Neural progenitor cell (in vitro differentiated cells): ENCODE measurements at regions not wholly inside any gene's neighbourhood (a gene's known extent, or its start where the extent isn't known, plus 50 kb on each side); places are given as distances from the start of the nearest gene placed in this dataset.

ENCODE experiments used
- DNase-seq: peaks from one replicate; pipeline ENCODE4 v3.0.0-alpha.2; 2016; ENCODE audit warnings: low spot score
- H2AFZ ChIP-seq: fragments of 200-600 bp; sonication (generic); replicated peaks from 2 replicates; pipeline ENCODE4 v1.6.1; 2016; ENCODE audit warnings: antibody characterized with exemption
- H3F3A ChIP-seq: fragments of 200-600 bp; sonication (generic); 2 replicates; pipeline ENCODE4 v1.6.1; 2016; ENCODE audit warnings: antibody characterized with exemption, low read depth
- H3K27ac ChIP-seq: fragments of 200-600 bp; sonication (generic); 2 replicates; pipeline ENCODE4 v1.5.1; 2016; ENCODE audit warnings: mild to moderate bottlenecking
- H3K27me3 ChIP-seq: fragments of 200-600 bp; sonication (generic); 2 replicates; pipeline ENCODE4 v1.6.1; 2016; ENCODE audit warnings: mild to moderate bottlenecking, moderate library complexity
- H3K36me3 ChIP-seq: fragments of 200-600 bp; sonication (generic); 2 replicates; pipeline ENCODE4 v1.5.1; 2016
- H3K4me1 ChIP-seq: fragments of 200-600 bp; sonication (generic); 2 replicates; pipeline ENCODE4 v1.6.1; 2016; ENCODE audit warnings: mixed run types
- H3K4me2 ChIP-seq: fragments of 200-600 bp; sonication (generic); 2 replicates; pipeline ENCODE4 v1.6.1; 2016
- H3K4me3 ChIP-seq: fragments of 200-600 bp; sonication (generic); 2 replicates; pipeline ENCODE4 v1.5.1; 2016
- H3K79me2 ChIP-seq: fragments of 200-600 bp; sonication (generic); 2 replicates; pipeline ENCODE4 v1.6.1; 2016; ENCODE audit warnings: low read depth
- H3K9ac ChIP-seq: fragments of 200-600 bp; sonication (generic); 2 replicates; pipeline ENCODE4 v1.6.1; 2016
- H3K9me3 ChIP-seq: fragments of 200-600 bp; sonication (generic); 2 replicates; pipeline ENCODE4 v1.5.1; 2016; ENCODE audit warnings: low read depth
- H4K20me1 ChIP-seq: fragments of 200-600 bp; sonication (generic); 2 replicates; pipeline ENCODE4 v1.6.1; 2016; ENCODE audit warnings: low read depth
- H3K27ac Mint-ChIP-seq: 3 replicates; pipeline ENCODE4 v1.8.0; 2021; ENCODE audit warnings: mixed read lengths
- H3K27me3 Mint-ChIP-seq: 2 replicates; pipeline ENCODE4 v1.8.0; 2022; ENCODE audit warnings: low read depth, mild to moderate bottlenecking, inconsistent platforms, moderate library complexity, mixed read lengths; ENCODE audit not compliant: insufficient read depth
- H3K36me3 Mint-ChIP-seq: 3 replicates; pipeline ENCODE4 v1.8.0; 2021; ENCODE audit warnings: mixed read lengths
- H3K4me1 Mint-ChIP-seq: 3 replicates; pipeline ENCODE4 v1.8.0; 2021; ENCODE audit warnings: mixed read lengths
- H3K4me3 Mint-ChIP-seq: 3 replicates; pipeline ENCODE4 v1.8.0; 2021; ENCODE audit warnings: mild to moderate bottlenecking, moderate library complexity, mixed read lengths
- H3K9me3 Mint-ChIP-seq: 3 replicates; pipeline ENCODE4 v1.8.0; 2020; ENCODE audit warnings: mixed read lengths
- EZH2 ChIP-seq: fragments of 200-600 bp; sonication (generic); IDR thresholded peaks from 2 replicates; pipeline ENCODE4 v1.6.1; 2017; ENCODE audit warnings: antibody characterized with exemption, mild to moderate bottlenecking, moderate library complexity
- EZH2phosphoT487 ChIP-seq: fragments of 200-600 bp; sonication (generic); IDR thresholded peaks from 2 replicates; pipeline ENCODE4 v1.6.1; 2017; ENCODE audit warnings: antibody characterized with exemption
- TF ChIP-seq, protein P1 (sequence below): fragments of 200-600 bp; sonication (generic); IDR thresholded peaks from 2 replicates; pipeline ENCODE4 v1.5.1; 2017; ENCODE audit warnings: antibody characterized with exemption, mild to moderate bottlenecking

DNA sequence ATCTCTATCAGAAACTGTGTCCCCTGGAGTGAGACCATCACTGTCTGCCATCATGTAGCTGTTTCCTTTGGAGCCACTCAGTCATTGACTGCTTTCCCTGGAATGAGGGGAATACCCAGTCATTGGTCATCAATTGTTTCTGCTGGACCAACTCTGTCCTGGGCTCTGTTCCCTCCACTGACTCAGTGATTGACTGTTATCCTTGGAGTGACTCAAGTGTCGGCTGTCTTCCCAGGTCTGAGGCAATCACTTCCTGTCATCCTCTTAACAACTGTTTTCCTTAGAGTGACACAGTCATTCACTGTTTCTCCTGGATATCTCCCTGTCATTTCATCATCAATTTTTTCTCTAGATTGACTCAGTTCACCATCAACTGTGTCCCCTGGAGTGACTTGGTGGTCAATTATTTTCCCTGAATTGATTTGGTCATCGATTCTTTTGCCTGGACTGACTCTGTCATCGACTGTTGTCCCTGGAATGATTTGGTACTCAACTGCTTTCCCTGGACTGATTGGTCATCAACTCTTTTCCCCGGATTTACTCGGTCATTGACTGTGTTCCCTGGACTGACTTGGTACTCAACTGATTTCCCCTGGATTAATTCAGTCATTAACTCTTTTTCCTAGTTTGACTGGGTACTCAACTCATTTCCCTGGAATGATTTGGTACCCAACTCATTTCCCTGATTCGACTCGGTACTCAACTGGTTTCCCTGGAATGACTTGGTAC is 327.9 kb upstream of the VCX start:
- H3K27ac ChIP-seq: no peak overlapping the region
- Mint-ChIP-seq H3K9me3 (no peaks in the 10 kb centered on the region), H3K4me1 (no peaks in the 10 kb centered on the region), H3K27me3 (no peaks in the 10 kb centered on the region), H3K36me3 (no peaks in the 10 kb centered on the region), H3K27ac (no peak overlapping the region), H3K4me3 (no peak overlapping the region)
- TF ChIP-seq, protein P1, sequence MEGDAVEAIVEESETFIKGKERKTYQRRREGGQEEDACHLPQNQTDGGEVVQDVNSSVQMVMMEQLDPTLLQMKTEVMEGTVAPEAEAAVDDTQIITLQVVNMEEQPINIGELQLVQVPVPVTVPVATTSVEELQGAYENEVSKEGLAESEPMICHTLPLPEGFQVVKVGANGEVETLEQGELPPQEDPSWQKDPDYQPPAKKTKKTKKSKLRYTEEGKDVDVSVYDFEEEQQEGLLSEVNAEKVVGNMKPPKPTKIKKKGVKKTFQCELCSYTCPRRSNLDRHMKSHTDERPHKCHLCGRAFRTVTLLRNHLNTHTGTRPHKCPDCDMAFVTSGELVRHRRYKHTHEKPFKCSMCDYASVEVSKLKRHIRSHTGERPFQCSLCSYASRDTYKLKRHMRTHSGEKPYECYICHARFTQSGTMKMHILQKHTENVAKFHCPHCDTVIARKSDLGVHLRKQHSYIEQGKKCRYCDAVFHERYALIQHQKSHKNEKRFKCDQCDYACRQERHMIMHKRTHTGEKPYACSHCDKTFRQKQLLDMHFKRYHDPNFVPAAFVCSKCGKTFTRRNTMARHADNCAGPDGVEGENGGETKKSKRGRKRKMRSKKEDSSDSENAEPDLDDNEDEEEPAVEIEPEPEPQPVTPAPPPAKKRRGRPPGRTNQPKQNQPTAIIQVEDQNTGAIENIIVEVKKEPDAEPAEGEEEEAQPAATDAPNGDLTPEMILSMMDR: no peak
- TF ChIP-seq EZH2phosphoT487: no peak
- TF ChIP-seq EZH2: no peak
- no peaks in the 10 kb centered on the region for H4K20me1 ChIP-seq
- H3K4me2 ChIP-seq: no peak overlapping the region
- no peak overlapping the region for H2AFZ ChIP-seq
- H3K36me3 ChIP-seq: no peaks in the 10 kb centered on the region
- H3K27me3 ChIP-seq: no peaks in the 10 kb centered on the region
- H3K79me2 ChIP-seq: no peaks in the 10 kb centered on the region
- no peaks in the 10 kb centered on the region for H3K9me3 ChIP-seq
- DNase-seq: no peak
- H3K4me1 ChIP-seq: no peaks in the 10 kb centered on the region
- H3K9ac ChIP-seq: no peak overlapping the region
- H3K4me3 ChIP-seq: no peak overlapping the region
- no peaks in the 10 kb centered on the region for H3F3A ChIP-seq

GRCh38 chrX:7512845-7513244 is 330.1 kb upstream of the VCX start:
- no peaks in the 10 kb centered on the region for H3K4me1 Mint-ChIP-seq
- no peak overlapping the region for H3K4me3 Mint-ChIP-seq
- H3K4me2 ChIP-seq: no peak overlapping the region
- H3K9me3 Mint-ChIP-seq: no peaks in the 10 kb centered on the region
- no peak for DNase-seq
- H3K9ac ChIP-seq: no peak overlapping the region
- no peak overlapping the region for H2AFZ ChIP-seq
- TF ChIP-seq EZH2 (no peak), EZH2phosphoT487 (no peak)
- TF ChIP-seq, protein P1: no peak
- H3K36me3 ChIP-seq: no peaks in the 10 kb centered on the region
- H3F3A ChIP-seq: no peaks in the 10 kb centered on the region
- no peaks in the 10 kb centered on the region for H3K79me2 ChIP-seq
- H3K4me3 ChIP-seq: no peak overlapping the region
- no peaks in the 10 kb centered on the region for H3K36me3 Mint-ChIP-seq
- no peaks in the 10 kb centered on the region for H4K20me1 ChIP-seq
- no peaks in the 10 kb centered on the region for H3K9me3 ChIP-seq
- no peaks in the 10 kb centered on the region for H3K27me3 ChIP-seq
- no peak overlapping the region for H3K27ac Mint-ChIP-seq
- H3K27ac ChIP-seq: no peak overlapping the region
- no peaks in the 10 kb centered on the region for H3K4me1 ChIP-seq
- H3K27me3 Mint-ChIP-seq: no peaks in the 10 kb centered on the region

- H3K27me3 ChIP-seq: no peaks in the 10 kb centered on the region
- no peak overlapping the region for H3K9ac ChIP-seq
- H3K9me3 Mint-ChIP-seq: peaks cover 2% of the 10 kb centered on the region
- no peak overlapping the region for H3K4me3 Mint-ChIP-seq
- no peak overlapping the region for H3K4me2 ChIP-seq
- H3K27ac Mint-ChIP-seq: no peak overlapping the region
- no peaks in the 10 kb centered on the region for H4K20me1 ChIP-seq
- H3K27ac ChIP-seq: no peak overlapping the region
- H2AFZ ChIP-seq: no peak overlapping the region
- peaks cover 8% of the 10 kb centered on the region for H3K4me1 ChIP-seq
- H3K4me3 ChIP-seq: no peak overlapping the region
- H3K36me3 Mint-ChIP-seq: no peaks in the 10 kb centered on the region
- no peaks in the 10 kb centered on the region for H3K36me3 ChIP-seq
- H3K27me3 Mint-ChIP-seq: no peaks in the 10 kb centered on the region
- peaks cover 8% of the 10 kb centered on the region for H3K9me3 ChIP-seq
- H3K4me1 Mint-ChIP-seq: peaks cover 19% of the 10 kb centered on the region
- no peaks in the 10 kb centered on the region for H3K79me2 ChIP-seq
- no peak for DNase-seq
- H3F3A ChIP-seq: no peaks in the 10 kb centered on the region
- TF ChIP-seq, protein P1: no peak
- TF ChIP-seq EZH2: no peak
Observed at GRCh38 chrX:7503251-7503650, 339.7 kb upstream of the VCX start.
